ENCODE measurements at regions not wholly inside any gene's neighbourhood (a gene's known extent, or its start where the extent isn't known, plus 50 kb on each side); places are given as distances from the start of the nearest gene placed in this dataset.

DNA sequence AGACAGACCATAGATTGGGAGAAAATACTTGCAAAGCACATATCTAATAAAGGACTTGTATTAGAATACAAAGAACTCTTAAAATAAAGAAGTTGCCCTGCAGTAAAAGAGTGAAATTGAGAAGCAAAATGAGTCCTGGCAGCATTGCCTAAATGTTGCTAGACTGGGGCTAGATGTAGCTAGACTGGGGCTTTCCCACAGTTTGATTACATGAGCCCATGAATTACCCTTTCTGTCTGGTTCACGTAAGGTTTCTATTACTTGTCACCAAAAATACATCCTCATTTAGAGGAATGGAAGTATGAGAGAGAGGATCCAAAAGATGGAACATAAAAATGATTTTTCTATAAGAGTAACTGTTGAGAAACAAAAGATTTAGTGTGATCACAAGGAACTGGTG lies 57.6 kb upstream of the CCDC28A start:
- no peaks in the 10 kb centered on the region for H3K36me3 ChIP-seq
- H3K9me3 ChIP-seq: no peaks in the 10 kb centered on the region
- no peak overlapping the region for H3K27ac ChIP-seq
- no peaks in the 10 kb centered on the region for H3K27me3 ChIP-seq
- no peaks in the 10 kb centered on the region for H3K4me1 ChIP-seq (ENCODE audit: control insufficient read depth in 1 of 2, insufficient read depth in 1 of 2, low read depth in 1 of 2, low read length in 1 of 2)
- no peak overlapping the region for H3K4me3 ChIP-seq (ENCODE audit: low read depth in 1 of 2, low read length in 1 of 2)
- TF ChIP-seq, protein P1, sequence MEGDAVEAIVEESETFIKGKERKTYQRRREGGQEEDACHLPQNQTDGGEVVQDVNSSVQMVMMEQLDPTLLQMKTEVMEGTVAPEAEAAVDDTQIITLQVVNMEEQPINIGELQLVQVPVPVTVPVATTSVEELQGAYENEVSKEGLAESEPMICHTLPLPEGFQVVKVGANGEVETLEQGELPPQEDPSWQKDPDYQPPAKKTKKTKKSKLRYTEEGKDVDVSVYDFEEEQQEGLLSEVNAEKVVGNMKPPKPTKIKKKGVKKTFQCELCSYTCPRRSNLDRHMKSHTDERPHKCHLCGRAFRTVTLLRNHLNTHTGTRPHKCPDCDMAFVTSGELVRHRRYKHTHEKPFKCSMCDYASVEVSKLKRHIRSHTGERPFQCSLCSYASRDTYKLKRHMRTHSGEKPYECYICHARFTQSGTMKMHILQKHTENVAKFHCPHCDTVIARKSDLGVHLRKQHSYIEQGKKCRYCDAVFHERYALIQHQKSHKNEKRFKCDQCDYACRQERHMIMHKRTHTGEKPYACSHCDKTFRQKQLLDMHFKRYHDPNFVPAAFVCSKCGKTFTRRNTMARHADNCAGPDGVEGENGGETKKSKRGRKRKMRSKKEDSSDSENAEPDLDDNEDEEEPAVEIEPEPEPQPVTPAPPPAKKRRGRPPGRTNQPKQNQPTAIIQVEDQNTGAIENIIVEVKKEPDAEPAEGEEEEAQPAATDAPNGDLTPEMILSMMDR (IDR thresholded peaks at IDR 0.05): no peak

DNA sequence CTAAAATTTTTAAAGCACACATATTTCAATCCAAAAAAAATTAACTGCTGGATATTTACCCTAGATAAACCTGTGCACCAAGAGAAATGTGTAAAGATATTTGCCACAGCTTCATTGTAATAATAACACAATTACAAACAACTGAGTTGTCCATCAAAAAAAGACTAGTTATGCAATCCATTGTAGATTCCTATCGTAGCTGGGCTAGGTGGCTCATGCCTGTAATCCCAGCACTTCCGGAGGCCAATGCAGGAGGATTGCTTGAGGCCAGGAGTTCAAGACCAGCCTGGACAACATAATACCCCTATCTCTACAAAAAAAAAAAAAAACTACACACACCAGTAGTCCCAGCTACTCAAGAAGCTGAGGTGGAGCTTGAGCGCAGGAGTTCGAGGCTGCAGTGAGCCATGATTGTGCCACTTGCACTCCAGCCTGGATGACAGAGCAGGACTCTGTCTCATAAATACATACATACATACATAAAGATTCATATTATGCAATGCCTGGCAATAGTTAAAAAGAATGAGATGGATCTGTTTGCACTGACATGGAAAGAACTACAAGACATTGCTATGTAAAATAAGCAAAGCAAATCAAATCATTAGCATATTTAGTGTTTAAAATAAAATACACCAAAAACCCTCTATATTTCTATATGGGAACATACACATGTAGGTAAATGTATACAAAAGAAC lies 56.5 kb upstream of the CCDC28A start:
- H3K4me3 ChIP-seq (ENCODE audit: low read depth in 1 of 2, low read length in 1 of 2): no peak overlapping the region
- H3K4me1 ChIP-seq (ENCODE audit: control insufficient read depth in 1 of 2, insufficient read depth in 1 of 2, low read depth in 1 of 2, low read length in 1 of 2): no peaks in the 10 kb centered on the region
- no peak overlapping the region for H3K27ac ChIP-seq
- H3K36me3 ChIP-seq: no peaks in the 10 kb centered on the region
- no peaks in the 10 kb centered on the region for H3K27me3 ChIP-seq
- TF ChIP-seq, protein P1 (IDR thresholded peaks at IDR 0.05): no peak
- H3K9me3 ChIP-seq: no peaks in the 10 kb centered on the region

DNA sequence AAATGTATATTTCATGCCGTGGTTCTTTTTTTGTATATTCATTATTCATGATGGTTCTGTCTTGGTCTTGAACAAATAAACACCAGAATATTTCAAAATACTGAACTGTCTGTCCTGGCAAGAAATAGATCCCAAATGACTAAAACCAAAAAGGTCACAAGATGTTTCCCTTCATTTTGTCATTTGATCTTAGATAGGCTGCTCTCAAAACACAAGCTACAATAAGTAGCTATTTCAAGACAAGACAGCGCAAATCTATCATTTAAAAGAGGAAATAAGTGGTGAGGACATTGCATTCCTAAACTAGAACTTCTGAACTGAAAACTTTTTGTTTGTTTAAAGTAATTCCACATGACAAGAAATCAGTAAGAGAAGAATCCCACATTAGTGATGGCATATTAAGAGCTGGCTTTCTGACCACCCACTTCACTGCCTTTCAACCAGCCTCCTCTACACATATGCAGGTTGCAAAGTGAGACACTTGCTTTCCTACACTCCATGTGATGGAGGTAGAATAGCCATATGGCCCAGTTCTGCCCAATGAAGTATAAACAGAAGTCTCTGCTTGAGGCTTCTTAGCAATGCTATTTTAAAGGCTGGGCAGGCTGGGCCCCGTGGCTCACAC lies 54.4 kb upstream of the CCDC28A start:
- Histone ChIP-seq H3K36me3 (no peaks in the 10 kb centered on the region), H3K4me3 (ENCODE audit: low read depth in 1 of 2, low read length in 1 of 2) (no peak overlapping the region), H3K27ac (no peak overlapping the region), H3K9me3 (no peaks in the 10 kb centered on the region), H3K27me3 (no peaks in the 10 kb centered on the region), H3K4me1 (ENCODE audit: control insufficient read depth in 1 of 2, insufficient read depth in 1 of 2, low read depth in 1 of 2, low read length in 1 of 2) (no peaks in the 10 kb centered on the region)
- TF ChIP-seq, protein P1 (IDR thresholded peaks at IDR 0.05): no peak

DNA sequence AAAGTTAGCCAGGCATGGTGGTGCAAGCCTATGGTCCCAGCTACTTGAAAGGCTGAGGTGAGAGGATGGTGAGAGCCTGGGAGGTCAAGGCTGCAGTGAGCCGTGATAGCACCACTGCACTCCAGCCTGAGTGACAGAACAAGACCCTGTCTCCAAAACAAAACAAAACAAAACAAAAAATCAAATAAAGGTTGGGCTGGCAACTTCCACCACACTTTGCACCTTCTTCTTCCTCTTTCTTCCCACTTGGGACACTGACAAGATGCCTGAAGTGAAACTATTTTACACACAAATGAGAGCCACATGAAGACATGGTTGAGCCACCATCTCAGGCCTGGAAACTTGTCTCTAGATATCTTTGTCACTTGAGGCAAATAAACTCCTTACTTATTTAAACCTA lies 53.8 kb upstream of the CCDC28A start:
- Histone ChIP-seq H3K36me3 (no peaks in the 10 kb centered on the region), H3K4me1 (ENCODE audit: control insufficient read depth in 1 of 2, insufficient read depth in 1 of 2, low read depth in 1 of 2, low read length in 1 of 2) (no peaks in the 10 kb centered on the region), H3K9me3 (no peaks in the 10 kb centered on the region), H3K27ac (no peak overlapping the region), H3K4me3 (ENCODE audit: low read depth in 1 of 2, low read length in 1 of 2) (no peak overlapping the region), H3K27me3 (no peaks in the 10 kb centered on the region)
- TF ChIP-seq, protein P1 (IDR thresholded peaks at IDR 0.05): no peak

DNA sequence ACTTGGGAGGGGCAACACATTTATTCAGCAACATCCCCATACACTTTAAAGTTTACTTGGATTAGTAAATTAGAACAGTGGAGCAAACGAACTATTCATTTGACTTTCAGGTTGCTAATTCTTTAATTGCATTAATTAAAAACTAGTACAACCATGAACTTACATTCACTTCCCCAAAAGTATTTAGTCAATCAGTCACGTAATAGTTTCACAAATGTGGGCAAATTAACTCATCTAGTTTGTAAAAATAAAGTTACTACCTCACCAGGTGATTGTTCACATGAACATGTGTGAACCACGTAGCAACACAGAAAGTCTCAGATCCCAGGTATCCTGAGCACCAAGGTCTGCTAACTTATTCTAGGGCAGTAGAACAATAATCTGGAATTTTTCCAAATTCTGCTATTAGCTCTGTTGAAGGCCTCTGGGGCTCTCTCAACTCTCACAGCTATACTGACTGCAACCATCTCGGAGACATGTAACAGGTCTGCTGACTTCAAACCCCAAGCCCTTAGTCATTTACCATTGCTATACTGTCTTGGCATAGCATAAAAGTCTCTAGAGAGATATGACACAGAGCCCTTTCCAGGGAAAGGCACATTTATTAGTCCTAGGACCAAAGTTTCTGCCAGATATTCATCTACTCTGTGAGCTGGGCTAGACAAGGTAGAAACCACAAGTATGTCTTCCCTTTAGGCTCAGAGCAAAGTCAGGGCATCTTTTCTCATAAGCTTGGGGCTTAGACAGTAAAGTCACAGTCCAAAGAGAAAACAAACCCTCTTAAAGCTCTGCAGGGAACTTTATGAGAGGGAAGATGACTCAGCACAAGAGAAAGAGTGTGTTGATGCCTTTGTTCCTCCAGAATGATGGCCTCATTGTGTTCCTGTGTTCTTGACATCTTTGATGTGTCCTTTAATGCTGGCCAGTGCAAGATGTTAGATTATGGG lies 50.9 kb upstream of the CCDC28A start:
- Histone ChIP-seq H3K4me1 (ENCODE audit: control insufficient read depth in 1 of 2, insufficient read depth in 1 of 2, low read depth in 1 of 2, low read length in 1 of 2) (no peaks in the 10 kb centered on the region), H3K27me3 (no peaks in the 10 kb centered on the region), H3K4me3 (ENCODE audit: low read depth in 1 of 2, low read length in 1 of 2) (no peak overlapping the region), H3K9me3 (no peaks in the 10 kb centered on the region), H3K27ac (no peak overlapping the region), H3K36me3 (no peaks in the 10 kb centered on the region)
- TF ChIP-seq, protein P1 (IDR thresholded peaks at IDR 0.05): no peak
